ENCODE measurements at regions not wholly inside any gene's neighbourhood (a gene's known extent, or its start where the extent isn't known, plus 50 kb on each side); places are given as distances from the start of the nearest gene placed in this dataset.

DNA sequence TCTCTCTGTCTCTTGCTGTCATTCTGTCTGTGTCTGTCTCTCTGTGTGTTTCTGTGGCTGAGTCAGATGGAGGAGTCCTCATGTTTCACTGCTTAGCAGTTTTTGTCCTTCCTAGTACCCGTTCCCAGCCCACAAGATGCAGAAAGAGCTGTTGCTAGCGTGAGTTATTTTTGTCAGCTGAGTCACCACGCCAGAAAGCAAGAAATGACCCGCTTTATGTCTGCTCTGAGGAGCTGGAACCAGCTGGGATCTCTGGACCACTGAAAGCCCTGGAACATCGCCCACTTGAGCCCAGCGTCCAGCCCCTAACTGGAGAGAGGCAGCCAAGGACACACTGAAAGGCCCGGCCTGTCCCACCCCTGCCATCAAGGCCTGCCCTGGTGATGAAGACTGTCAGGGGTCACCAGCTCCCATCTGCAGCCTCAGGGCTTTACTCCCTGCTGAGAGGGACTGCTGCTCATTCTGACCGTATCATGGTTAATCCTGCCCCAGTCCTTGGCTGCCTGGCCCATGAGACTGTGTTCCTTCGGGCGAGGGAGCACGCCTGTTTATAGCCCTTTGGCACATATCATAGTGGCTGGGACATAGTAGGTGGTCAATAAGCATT lies 101.7 kb upstream of the TPM1 start:
- peaks cover 19% of the 10 kb centered on the region for H3K4me1 ChIP-seq
- H3K9me3 ChIP-seq = no peaks in the 10 kb centered on the region
- H3K36me3 ChIP-seq = no peaks in the 10 kb centered on the region
- intact Hi-C loops (cut with DNase I) = no loop called here
- H3K27me3 ChIP-seq = no peaks in the 10 kb centered on the region
- H3K4me3 ChIP-seq = no peak overlapping the region
- DNase-seq (ENCODE audit: extremely low spot score in 2 of 2) = peak in 1 of 2 donors; percentile 87
- H3K27ac ChIP-seq = peak overlapping the region; percentile 79
- TF ChIP-seq POLR2AphosphoS5 (IDR thresholded peaks at IDR 0.05; ENCODE audit: insufficient read depth in 1 of 2, low read depth in 1 of 2) = peak; percentile 75 to 77
- TF ChIP-seq, protein P1, sequence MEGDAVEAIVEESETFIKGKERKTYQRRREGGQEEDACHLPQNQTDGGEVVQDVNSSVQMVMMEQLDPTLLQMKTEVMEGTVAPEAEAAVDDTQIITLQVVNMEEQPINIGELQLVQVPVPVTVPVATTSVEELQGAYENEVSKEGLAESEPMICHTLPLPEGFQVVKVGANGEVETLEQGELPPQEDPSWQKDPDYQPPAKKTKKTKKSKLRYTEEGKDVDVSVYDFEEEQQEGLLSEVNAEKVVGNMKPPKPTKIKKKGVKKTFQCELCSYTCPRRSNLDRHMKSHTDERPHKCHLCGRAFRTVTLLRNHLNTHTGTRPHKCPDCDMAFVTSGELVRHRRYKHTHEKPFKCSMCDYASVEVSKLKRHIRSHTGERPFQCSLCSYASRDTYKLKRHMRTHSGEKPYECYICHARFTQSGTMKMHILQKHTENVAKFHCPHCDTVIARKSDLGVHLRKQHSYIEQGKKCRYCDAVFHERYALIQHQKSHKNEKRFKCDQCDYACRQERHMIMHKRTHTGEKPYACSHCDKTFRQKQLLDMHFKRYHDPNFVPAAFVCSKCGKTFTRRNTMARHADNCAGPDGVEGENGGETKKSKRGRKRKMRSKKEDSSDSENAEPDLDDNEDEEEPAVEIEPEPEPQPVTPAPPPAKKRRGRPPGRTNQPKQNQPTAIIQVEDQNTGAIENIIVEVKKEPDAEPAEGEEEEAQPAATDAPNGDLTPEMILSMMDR (IDR thresholded peaks at IDR 0.05) = peak in 1 of 3 experiments; percentile 7
- TF ChIP-seq POLR2A (IDR thresholded peaks at IDR 0.05) = no peak

GRCh38 chr15:62941699-62942098 lies 100.8 kb upstream of the TPM1 start:
- no peak for DNase-seq (ENCODE audit: extremely low spot score in 2 of 2)
- no peaks in the 10 kb centered on the region for H3K9me3 ChIP-seq
- H3K36me3 ChIP-seq = no peaks in the 10 kb centered on the region
- TF ChIP-seq POLR2AphosphoS5 (IDR thresholded peaks at IDR 0.05; ENCODE audit: insufficient read depth in 1 of 2, low read depth in 1 of 2) (no peak), POLR2A (IDR thresholded peaks at IDR 0.05) (no peak)
- TF ChIP-seq, protein P1 (IDR thresholded peaks at IDR 0.05) = no peak
- intact Hi-C loops (cut with DNase I) = no loop called here
- no peaks in the 10 kb centered on the region for H3K27me3 ChIP-seq
- peak overlapping the region; percentile 79 for H3K27ac ChIP-seq
- peaks cover 19% of the 10 kb centered on the region for H3K4me1 ChIP-seq
- H3K4me3 ChIP-seq = no peak overlapping the region

GRCh38 chr15:62942428-62942827 lies 100.1 kb upstream of the TPM1 start:
- intact Hi-C loops (cut with DNase I) = no loop called here
- H3K27me3 ChIP-seq = no peaks in the 10 kb centered on the region
- H3K27ac ChIP-seq = no peak overlapping the region
- H3K4me1 ChIP-seq = peaks cover 19% of the 10 kb centered on the region
- no peak for TF ChIP-seq POLR2AphosphoS5 (IDR thresholded peaks at IDR 0.05; ENCODE audit: insufficient read depth in 1 of 2, low read depth in 1 of 2)
- TF ChIP-seq, protein P1 (IDR thresholded peaks at IDR 0.05) = no peak
- no peak for TF ChIP-seq POLR2A (IDR thresholded peaks at IDR 0.05)
- no peaks in the 10 kb centered on the region for H3K36me3 ChIP-seq
- H3K9me3 ChIP-seq = no peaks in the 10 kb centered on the region
- no peak for DNase-seq (ENCODE audit: extremely low spot score in 2 of 2)
- H3K4me3 ChIP-seq = no peak overlapping the region

DNA sequence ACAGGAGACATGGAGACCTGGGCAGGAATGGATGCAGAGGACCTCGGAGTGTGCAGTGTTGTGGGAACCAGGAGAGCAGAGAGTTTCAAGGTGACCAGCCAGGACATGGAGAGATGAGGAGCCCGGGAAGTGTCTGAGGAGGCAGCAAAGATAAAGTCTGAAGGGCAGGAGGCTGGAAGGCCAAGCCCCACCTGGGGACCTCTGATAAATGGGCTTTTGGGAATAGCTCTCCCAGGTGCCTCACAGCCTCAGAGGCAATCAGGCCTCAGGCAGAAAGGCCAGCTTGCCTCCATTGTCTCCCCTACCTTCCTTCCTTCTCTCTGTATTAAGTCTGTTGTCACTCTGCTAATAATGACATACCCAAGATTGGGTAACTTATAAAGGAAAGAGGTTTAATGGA lies 97.5 kb upstream of the TPM1 start:
- intact Hi-C loops (cut with DNase I) = no loop called here
- H3K9me3 ChIP-seq = no peaks in the 10 kb centered on the region
- peaks cover 13% of the 10 kb centered on the region for H3K4me1 ChIP-seq
- H3K4me3 ChIP-seq = no peak overlapping the region
- no peaks in the 10 kb centered on the region for H3K27me3 ChIP-seq
- no peak for DNase-seq (ENCODE audit: extremely low spot score in 2 of 2)
- TF ChIP-seq, protein P1 (IDR thresholded peaks at IDR 0.05) = no peak
- TF ChIP-seq POLR2AphosphoS5 (IDR thresholded peaks at IDR 0.05; ENCODE audit: insufficient read depth in 1 of 2, low read depth in 1 of 2) (no peak), POLR2A (IDR thresholded peaks at IDR 0.05) (no peak)
- H3K36me3 ChIP-seq = no peaks in the 10 kb centered on the region
- no peak overlapping the region for H3K27ac ChIP-seq

GRCh38 chr15:62945760-62946159 lies 96.8 kb upstream of the TPM1 start:
- H3K4me3 ChIP-seq = no peak overlapping the region
- intact Hi-C loops (cut with DNase I) = no loop called here
- no peak for DNase-seq (ENCODE audit: extremely low spot score in 2 of 2)
- no peaks in the 10 kb centered on the region for H3K9me3 ChIP-seq
- TF ChIP-seq, protein P1 (IDR thresholded peaks at IDR 0.05) = no peak
- TF ChIP-seq POLR2AphosphoS5 (IDR thresholded peaks at IDR 0.05; ENCODE audit: insufficient read depth in 1 of 2, low read depth in 1 of 2) (no peak), POLR2A (IDR thresholded peaks at IDR 0.05) (no peak)
- H3K27ac ChIP-seq = no peak overlapping the region
- H3K27me3 ChIP-seq = no peaks in the 10 kb centered on the region
- H3K4me1 ChIP-seq = peaks cover 7% of the 10 kb centered on the region
- H3K36me3 ChIP-seq = no peaks in the 10 kb centered on the region
